Ectodermal cell (in vitro differentiated cells): ENCODE measurements at regions not wholly inside any gene's neighbourhood (a gene's known extent, or its start where the extent isn't known, plus 50 kb on each side); places are given as distances from the start of the nearest gene placed in this dataset.
"Not testable (repeated sequence)": the region's sequence is repeated elsewhere in the genome, so short reads cannot be mapped to it uniquely, and the experiment has no call there.

Experiments used
- H3K27ac ChIP-seq: 2 replicates; pipeline ENCODE4 v1.7.0; 2013; ENCODE audit warnings: mild to moderate bottlenecking, low read depth, low read length; ENCODE audit not compliant: insufficient read depth, poor library complexity, severe bottlenecking
- H3K27me3 ChIP-seq: 2 replicates; pipeline ENCODE4 v1.7.0; 2013; ENCODE audit warnings: mild to moderate bottlenecking, low read length; ENCODE audit not compliant: insufficient read depth, control insufficient read depth, poor library complexity, severe bottlenecking
- H3K36me3 ChIP-seq: one replicate; pipeline ENCODE4 v1.7.0; 2013; ENCODE audit warnings: low read length; ENCODE audit not compliant: control insufficient read depth, insufficient read depth
- H3K4me1 ChIP-seq: one replicate; pipeline ENCODE4 v1.7.0; 2013; ENCODE audit warnings: low read length; ENCODE audit not compliant: control insufficient read depth, insufficient read depth
- H3K4me3 ChIP-seq: 2 replicates; pipeline ENCODE4 v1.7.0; 2013; ENCODE audit warnings: low read depth, low read length, control low read depth; ENCODE audit not compliant: insufficient read depth
- H3K9me3 ChIP-seq: 2 replicates; pipeline ENCODE4 v1.7.0; 2013; ENCODE audit warnings: mild to moderate bottlenecking, low read length, moderate library complexity; ENCODE audit not compliant: control insufficient read depth
- WGBS, 2 experiments: methylation state at CpG; one replicate each; pipeline ENCODE4 v1.1.7; 2013; ENCODE audit warnings: missing lambda C conversion rate in 2 of 2; 5-methylcytosine and 5-hydroxymethylcytosine counted together

DNA sequence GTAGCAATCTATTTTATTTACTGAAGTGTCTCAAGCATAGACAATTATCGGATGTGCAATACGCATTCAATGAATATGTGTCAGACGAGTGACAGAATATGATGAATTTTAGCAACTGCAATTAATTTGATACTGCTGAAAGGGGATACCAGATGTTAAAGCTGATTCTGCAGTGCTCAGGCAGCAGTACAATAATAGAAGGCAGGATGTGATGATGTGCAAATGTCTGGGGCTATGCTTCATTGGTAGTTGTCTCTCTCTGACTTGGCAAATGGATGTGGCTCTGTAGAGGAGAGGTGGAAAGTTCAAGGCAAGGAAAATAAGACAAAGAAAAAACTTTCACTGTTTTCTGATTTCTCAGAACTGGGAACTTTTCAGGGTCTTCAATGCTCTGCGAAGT is 721.2 kb downstream of the CDH18 start:
- Histone ChIP-seq H3K4me3 (no peak overlapping the region), H3K9me3 (no peaks in the 10 kb centered on the region), H3K27me3 (no peaks in the 10 kb centered on the region), H3K36me3 (no peaks in the 10 kb centered on the region), H3K4me1 (no peaks in the 10 kb centered on the region), H3K27ac (no peak overlapping the region)
- WGBS, 2 experiments = 98% methylated on average over 4 of the region's 4 CpGs

DNA sequence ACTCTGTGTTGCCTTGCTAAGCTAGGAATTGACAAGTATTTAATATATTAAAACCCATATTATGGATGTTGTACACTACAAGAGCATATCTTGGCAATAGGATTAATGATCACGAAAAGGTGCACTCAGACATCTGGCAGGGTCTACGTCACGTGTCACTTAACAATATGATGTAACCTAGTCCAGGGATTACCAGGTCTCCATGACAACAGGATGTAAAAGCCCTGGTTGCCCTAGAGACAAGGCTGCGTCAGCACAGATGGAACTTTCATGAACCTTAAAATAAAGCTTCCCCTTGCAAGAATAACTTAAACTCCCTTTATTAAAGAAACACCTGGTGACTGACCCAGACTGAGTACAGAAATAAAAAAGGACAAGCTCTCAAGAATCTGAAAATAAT is 717.8 kb downstream of the CDH18 start:
- no peaks in the 10 kb centered on the region for H3K9me3 ChIP-seq
- no peak overlapping the region for H3K4me3 ChIP-seq
- H3K4me1 ChIP-seq = no peaks in the 10 kb centered on the region
- H3K27me3 ChIP-seq = no peaks in the 10 kb centered on the region
- H3K36me3 ChIP-seq = no peaks in the 10 kb centered on the region
- H3K27ac ChIP-seq = no peak overlapping the region
- 91 to 93% methylated on average over 4 of the region's 4 CpGs for WGBS, 2 experiments

DNA sequence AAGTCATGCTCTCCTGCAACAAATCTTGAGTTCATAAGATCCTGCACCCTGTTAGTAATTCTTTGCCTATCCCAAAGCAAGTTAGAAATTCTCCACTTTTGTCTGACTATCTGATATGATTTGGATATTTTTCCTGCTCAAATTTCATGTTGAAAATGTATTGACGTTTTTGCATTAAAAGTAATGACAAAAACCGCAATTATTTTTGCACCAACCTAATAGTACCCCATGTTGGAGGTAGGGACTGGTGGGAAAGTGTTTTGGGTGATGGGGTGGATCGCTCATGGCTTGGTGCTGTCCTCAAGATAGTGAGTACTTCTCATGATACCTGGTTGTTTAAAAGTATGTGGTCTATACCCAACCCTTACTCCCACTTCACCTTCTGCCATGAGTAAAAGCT is 713.4 kb downstream of the CDH18 start:
- WGBS, 2 experiments = 89% methylated on average over 3 of the region's 3 CpGs; no CpG with 5 or more reads in 1 of the 2 experiments
- no peak overlapping the region for H3K4me3 ChIP-seq
- no peaks in the 10 kb centered on the region for H3K9me3 ChIP-seq
- no peak overlapping the region for H3K27ac ChIP-seq
- H3K27me3 ChIP-seq = no peaks in the 10 kb centered on the region
- H3K4me1 ChIP-seq = no peaks in the 10 kb centered on the region
- H3K36me3 ChIP-seq = no peaks in the 10 kb centered on the region

DNA sequence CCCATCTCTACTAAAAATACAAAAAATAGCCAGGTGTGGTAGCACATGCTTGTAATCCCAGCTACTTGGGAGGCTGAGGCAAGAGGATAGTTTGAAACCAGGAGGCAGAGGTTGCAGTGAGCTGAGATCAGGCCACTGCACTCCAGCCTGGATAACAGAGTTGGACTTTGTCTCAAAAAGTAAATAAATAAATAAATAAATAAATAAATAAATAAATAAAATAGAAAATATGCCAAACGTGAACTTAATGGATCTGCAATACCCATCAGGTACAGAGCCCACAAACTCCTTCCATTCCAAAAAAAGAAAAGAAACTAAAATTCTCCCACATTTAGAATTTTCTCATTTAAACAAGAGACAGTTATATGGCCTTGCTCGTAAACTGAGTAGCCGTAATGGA is 702.7 kb downstream of the CDH18 start:
- WGBS, 2 experiments = 81 to 100% methylated on average over 1 of the region's 3 CpGs
- Histone ChIP-seq H3K27ac (no peak overlapping the region), H3K4me3 (no peak overlapping the region), H3K27me3 (no peaks in the 10 kb centered on the region), H3K9me3 (no peaks in the 10 kb centered on the region), H3K36me3 (no peaks in the 10 kb centered on the region), H3K4me1 (no peaks in the 10 kb centered on the region)

DNA sequence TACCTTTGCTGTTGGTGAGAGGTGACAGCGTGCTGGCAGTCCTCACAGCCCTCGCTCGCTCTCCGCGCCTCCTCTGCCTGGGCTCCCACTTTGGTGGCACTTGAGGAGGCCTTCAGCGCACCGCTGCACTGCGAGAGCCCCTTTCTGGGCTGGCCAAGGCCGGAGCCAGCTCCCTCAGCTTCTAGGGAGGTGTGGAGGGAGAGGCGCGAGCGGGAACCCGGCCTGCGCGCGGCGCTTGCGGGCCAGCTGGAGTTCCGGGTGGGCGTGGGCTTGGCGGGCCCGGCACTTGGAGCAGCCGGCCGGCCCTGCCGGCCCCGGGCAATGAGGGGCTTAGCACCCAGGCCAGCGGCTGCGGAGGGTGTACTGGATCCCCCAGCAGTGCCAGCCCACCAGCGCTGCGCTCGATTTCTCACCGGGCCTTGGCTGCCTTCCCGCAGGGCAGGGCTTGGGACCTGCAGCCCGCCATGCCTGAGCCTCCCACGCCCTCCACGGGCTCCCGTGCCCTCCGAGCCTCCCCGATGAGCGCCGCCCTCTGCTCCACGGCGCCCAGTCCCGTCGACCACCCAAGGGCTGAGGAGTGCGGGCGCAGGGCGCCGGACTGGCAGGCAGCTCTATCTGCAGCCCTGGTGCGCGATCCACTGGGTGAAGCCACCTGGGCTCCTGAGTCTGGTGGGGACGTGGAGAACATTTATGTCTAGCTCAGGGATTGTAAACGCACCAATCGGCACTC is 700.3 kb downstream of the CDH18 start:
- H3K27ac ChIP-seq, H3K36me3 ChIP-seq, H3K27me3 ChIP-seq, H3K9me3 ChIP-seq, H3K4me1 ChIP-seq, H3K4me3 ChIP-seq: not testable (repeated sequence)
- WGBS, 2 experiments = 94 to 95% methylated on average over 53 to 54 of the region's 54 CpGs

DNA sequence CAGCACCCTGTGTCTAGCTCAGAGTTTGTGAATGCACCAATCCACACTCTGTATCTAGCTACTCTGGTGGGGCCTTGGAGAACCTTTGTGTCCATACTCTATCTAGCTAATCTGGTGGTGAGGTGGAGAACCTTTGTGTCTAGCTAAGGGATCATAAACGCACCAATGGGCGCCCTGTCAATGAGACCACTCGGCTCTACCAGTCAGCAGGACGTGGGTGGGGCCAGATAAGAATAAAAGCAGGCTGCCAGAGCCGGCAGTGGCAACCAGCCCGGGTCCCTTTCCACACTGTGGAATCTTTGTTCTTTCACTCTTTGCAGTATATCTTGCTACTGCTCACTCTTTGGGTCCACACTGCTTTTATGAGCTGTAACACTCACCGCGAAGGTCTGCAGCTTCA is 699.7 kb downstream of the CDH18 start:
- not testable (repeated sequence) for H3K27me3 ChIP-seq, H3K9me3 ChIP-seq, H3K36me3 ChIP-seq, H3K27ac ChIP-seq, H3K4me3 ChIP-seq, H3K4me1 ChIP-seq
- WGBS, 2 experiments = 94% methylated on average over 8 of the region's 8 CpGs

DNA sequence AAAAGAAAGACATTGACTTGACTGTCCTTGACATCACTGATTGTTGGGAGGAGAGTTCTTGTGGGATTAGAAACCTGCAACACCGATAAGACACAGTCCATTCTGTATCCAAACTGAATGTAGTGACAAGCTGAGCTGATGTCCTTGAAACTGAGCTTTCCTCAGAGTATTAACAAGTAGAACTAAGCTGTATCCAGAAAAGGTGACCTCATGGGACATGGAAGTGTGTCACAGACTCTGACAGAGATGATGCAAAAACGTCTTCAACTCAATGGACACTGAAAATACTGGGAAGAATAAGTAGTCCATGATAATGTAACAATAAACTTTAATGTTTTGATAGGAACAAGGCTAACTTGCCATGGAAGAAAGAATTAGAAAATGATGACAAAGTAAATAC is 690.1 kb downstream of the CDH18 start:
- Histone ChIP-seq H3K4me1 (no peaks in the 10 kb centered on the region), H3K27me3 (no peaks in the 10 kb centered on the region), H3K9me3 (no peaks in the 10 kb centered on the region), H3K4me3 (no peak overlapping the region), H3K27ac (no peak overlapping the region), H3K36me3 (no peaks in the 10 kb centered on the region)
- 88 to 92% methylated on average over 2 of the region's 2 CpGs for WGBS, 2 experiments

DNA sequence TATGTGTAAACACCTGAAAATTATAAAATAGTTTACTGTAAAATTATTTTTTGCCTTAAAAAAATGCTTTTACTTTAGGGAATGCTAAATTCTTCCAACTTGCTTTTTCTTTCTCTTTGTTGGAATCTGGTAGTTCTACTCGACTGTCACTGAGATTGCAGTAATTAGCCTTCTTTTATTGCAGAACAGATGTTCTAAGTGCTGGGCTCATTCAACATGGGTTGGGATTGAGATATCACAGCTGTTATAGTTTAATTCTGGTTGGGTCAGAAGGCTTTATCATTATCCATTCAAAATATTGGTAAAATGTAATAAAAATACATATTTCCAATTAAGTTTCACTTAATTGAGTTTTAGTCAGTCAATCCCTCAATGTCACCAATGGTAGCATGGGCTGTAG is 686.7 kb downstream of the CDH18 start:
- Histone ChIP-seq H3K27ac (no peak overlapping the region), H3K4me3 (no peak overlapping the region), H3K4me1 (no peaks in the 10 kb centered on the region), H3K36me3 (no peaks in the 10 kb centered on the region), H3K9me3 (no peaks in the 10 kb centered on the region), H3K27me3 (no peaks in the 10 kb centered on the region)
- WGBS, 2 experiments = 50 to 80% methylated on average over 1 of the region's 1 CpG

DNA sequence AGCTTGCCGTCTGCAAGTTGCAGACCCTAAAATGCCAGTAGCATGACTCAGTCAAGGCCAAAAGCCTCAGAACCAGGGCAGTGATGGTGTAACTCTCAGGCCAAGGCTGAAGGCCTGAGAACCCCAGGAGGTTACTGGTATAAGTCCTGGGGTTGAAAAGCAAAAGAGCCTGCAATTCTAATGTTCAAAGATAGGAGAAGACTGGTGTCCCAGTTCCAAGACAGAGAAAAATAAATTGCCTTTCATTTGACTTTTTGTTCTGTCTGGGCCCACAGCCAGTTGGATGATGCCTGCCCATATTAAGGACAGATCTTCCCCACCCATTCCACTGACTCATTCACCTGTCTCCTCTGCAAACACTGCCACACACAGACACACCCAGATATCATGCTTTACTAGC is 673.2 kb downstream of the CDH18 start:
- Histone ChIP-seq H3K4me3 (no peak overlapping the region), H3K36me3 (no peaks in the 10 kb centered on the region), H3K27ac (no peak overlapping the region), H3K27me3 (no peaks in the 10 kb centered on the region), H3K4me1 (no peaks in the 10 kb centered on the region), H3K9me3 (no peaks in the 10 kb centered on the region)
- 85 to 92% methylated on average over 1 of the region's 1 CpG for WGBS, 2 experiments

DNA sequence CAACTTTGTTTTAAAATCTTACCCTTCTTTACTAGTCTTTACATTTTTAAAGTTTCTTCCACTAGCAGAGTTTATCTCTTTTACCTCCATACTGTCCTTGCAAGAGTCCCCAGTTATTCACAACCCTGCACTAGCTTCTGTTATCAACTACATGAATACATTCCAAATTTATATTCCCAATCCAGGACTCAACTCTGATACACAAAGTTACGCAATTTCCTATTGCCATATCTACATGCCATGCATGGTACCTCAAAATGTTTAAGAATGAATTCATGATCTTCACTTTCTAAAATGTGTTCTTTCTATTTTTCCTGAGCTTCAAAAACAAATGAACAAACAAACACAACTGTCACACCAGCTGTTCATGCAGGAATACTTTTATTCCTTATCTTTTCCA is 668.7 kb downstream of the CDH18 start:
- Histone ChIP-seq H3K36me3 (no peaks in the 10 kb centered on the region), H3K27me3 (no peaks in the 10 kb centered on the region), H3K9me3 (no peaks in the 10 kb centered on the region), H3K4me3 (no peak overlapping the region), H3K4me1 (no peaks in the 10 kb centered on the region), H3K27ac (no peak overlapping the region)
- 95% methylated on average over 1 of the region's 1 CpG for WGBS, 2 experiments
